ENCODE measurements at regions not wholly inside any gene's neighbourhood (a gene's known extent, or its start where the extent isn't known, plus 50 kb on each side); places are given as distances from the start of the nearest gene placed in this dataset.

- CTCF ChIA-PET, result no interaction called here
- no peak overlapping the region for H3K56ac ChIP-seq (ENCODE audit: extremely low read depth, insufficient read depth, low read length)
These were observed 84.1 kb upstream of the GK2 start for GRCh38 chr4:79492148-79492547.

More at GRCh38 chr4:79492148-79492547, 84.1 kb upstream of the GK2 start:
- H2BK15ac ChIP-seq (ENCODE audit: low read depth, low read length), result no peak overlapping the region
- intact Hi-C loops (cut with micrococcal nuclease), result no loop called here
- no peak overlapping the region for H3K23ac ChIP-seq (ENCODE audit: low read depth, low read length)
- H3K18ac ChIP-seq (ENCODE audit: low read depth, low read length), result no peak overlapping the region
- no peaks in the 10 kb centered on the region for H3K4me1 ChIP-seq (ENCODE audit: control insufficient read depth, insufficient read depth, low read length)
- H3K9ac ChIP-seq (ENCODE audit: low read depth, low read length), result no peak overlapping the region
- no peak overlapping the region for H4K91ac ChIP-seq (ENCODE audit: insufficient read depth, low read depth, low read length)
- ATAC-seq (ENCODE audit: low read depth) (no peak), DNase-seq (no peak)
- no peak overlapping the region for H2AK5ac ChIP-seq (ENCODE audit: low read depth, low read length)
- no peak overlapping the region for H3K4me3 ChIP-seq (ENCODE audit: insufficient read depth, low read depth, low read length)
- POLR2A ChIA-PET (ENCODE audit: unreplicated experiment), result no interaction called here
- no peaks in the 10 kb centered on the region for H3K9me3 ChIP-seq (ENCODE audit: control insufficient read depth, insufficient read depth, low read length)
- no peak overlapping the region for H3K14ac ChIP-seq (replicated peaks; ENCODE audit: low read depth, low read length)
- H2AK9ac ChIP-seq (replicated peaks; ENCODE audit: low read depth, low read length, poor library complexity), result no peak overlapping the region
- H4K8ac ChIP-seq (ENCODE audit: low read depth in 2 of 2, low read length in 2 of 2), result no peak overlapping the region
- in situ Hi-C loops (cut with MboI; ENCODE audit: low sequenced_read_pairs), result no loop called here
- H4K5ac ChIP-seq (ENCODE audit: low read depth, low read length), result no peak overlapping the region
- H2BK5ac ChIP-seq (ENCODE audit: low read depth, low read length, poor library complexity, severe bottlenecking), result no peak overlapping the region
- H4K20me1 ChIP-seq (ENCODE audit: insufficient read depth, low read length), result no peaks in the 10 kb centered on the region
- H2AFZ ChIP-seq (replicated peaks; ENCODE audit: low read length, poor library complexity), result no peak overlapping the region
- no TSS peak for BruUV-seq (replicated peaks)
- WGBS, 2 experiments (ENCODE audit: extremely low coverage in 2 of 2, insufficient read length in 1 of 2), result no CpG with 5 or more reads among the region's 3 CpGs
- TF ChIP-seq USF2 (IDR thresholded peaks at IDR 0.05; ENCODE audit: low read depth, low read length) (no peak), ELK1 (IDR thresholded peaks at IDR 0.05; ENCODE audit: borderline replicate concordance, low read depth, low read length) (no peak), RAD21 (IDR thresholded peaks at IDR 0.05; ENCODE audit: low read length) (no peak), POLR2A (IDR thresholded peaks at IDR 0.05; ENCODE audit: low read depth, low read length) (no peak), RFX5 (IDR thresholded peaks at IDR 0.05; ENCODE audit: low read depth, low read length) (no peak), CHD1 (IDR thresholded peaks at IDR 0.05; ENCODE audit: low read depth, low read length) (no peak)
- no peak overlapping the region for H3K4me2 ChIP-seq (ENCODE audit: low read depth, low read length)
- no peaks in the 10 kb centered on the region for H3K9me1 ChIP-seq (ENCODE audit: insufficient read depth, low read length)
- no peak overlapping the region for H2BK120ac ChIP-seq (ENCODE audit: low read depth, low read length)
- 0 out of 2 replicates have a peak, but pooled peaks cover 2% of the 10 kb centered on the region for H3K27me3 ChIP-seq (ENCODE audit: control insufficient read depth, insufficient read depth, low read length)
- H3K36me3 ChIP-seq (ENCODE audit: control insufficient read depth, insufficient read depth, low read length), result no peaks in the 10 kb centered on the region
- H3K27ac ChIP-seq (ENCODE audit: insufficient read depth, low read length), result no peak overlapping the region
- H2BK20ac ChIP-seq (ENCODE audit: low read depth, low read length), result no peak overlapping the region
- no peak overlapping the region for H3K4ac ChIP-seq (ENCODE audit: low read depth, low read length)
- dilution Hi-C loops (cut with HindIII; ENCODE audit: low sequenced_read_pairs, unreplicated experiment), result no loop called here
- H3K79me1 ChIP-seq (ENCODE audit: low read depth in 1 of 2, low read length in 2 of 2), result no peaks in the 10 kb centered on the region

Measured in IMR-90 (cell line).